ENCODE measurements at regions not wholly inside any gene's neighbourhood (a gene's known extent, or its start where the extent isn't known, plus 50 kb on each side); places are given as distances from the start of the nearest gene placed in this dataset.

DNA sequence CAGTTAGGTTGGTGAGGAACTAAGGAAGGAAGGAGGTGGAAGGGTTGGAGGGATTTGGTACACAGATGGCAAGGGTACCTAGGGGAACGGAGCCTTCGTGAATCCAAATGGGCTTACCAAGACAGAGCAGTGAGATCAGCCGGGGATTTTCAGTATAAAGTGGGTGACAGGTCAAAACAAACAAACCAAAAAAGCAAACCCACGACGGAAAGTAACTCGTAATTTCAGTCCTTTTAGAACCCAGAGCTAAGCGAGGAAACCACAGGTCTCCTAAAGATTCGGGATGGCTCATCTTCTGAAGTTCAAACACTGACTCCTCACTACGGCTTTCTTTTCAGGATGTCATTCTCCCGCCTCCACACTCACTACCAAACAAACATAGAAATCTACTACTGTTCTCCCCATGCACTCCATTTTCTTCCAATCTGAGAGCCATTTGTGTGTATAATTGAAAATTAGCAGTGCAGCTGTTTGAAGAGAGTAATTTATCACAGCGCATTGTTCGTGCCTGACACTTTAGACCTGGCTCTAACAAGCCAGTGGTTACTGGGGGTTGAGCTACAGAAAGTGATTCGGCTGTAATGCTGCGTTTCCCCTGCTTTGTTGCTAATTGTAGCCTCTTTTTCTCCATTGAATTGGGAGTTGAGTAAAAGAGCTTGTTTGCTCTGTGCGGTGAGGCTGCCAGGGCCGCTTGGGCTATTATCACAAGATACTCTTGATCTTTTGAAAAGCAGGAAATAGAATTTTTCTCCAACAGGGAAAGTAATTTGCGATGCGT lies 64.7 kb upstream of the CCDC39 start:
- H3K36me3 ChIP-seq (replicated peaks; ENCODE audit: insufficient read depth, low read depth) = no peaks in the 10 kb centered on the region
- H3K4me2 ChIP-seq = no peak overlapping the region
- H2AFZ ChIP-seq = no peak overlapping the region
- no peaks in the 10 kb centered on the region for H3K27me3 ChIP-seq
- H3K9me2 ChIP-seq (replicated peaks; ENCODE audit: insufficient read depth) = no peaks in the 10 kb centered on the region
- no peak for DNase-seq (ENCODE audit: low spot score)
- H4K20me1 ChIP-seq (ENCODE audit: insufficient read depth, poor library complexity, severe bottlenecking) = no peaks in the 10 kb centered on the region
- H3K4me1 ChIP-seq (ENCODE audit: insufficient read depth) = no peaks in the 10 kb centered on the region
- H3K9me3 ChIP-seq (ENCODE audit: low read depth) = no peaks in the 10 kb centered on the region
- H3K79me2 ChIP-seq = no peaks in the 10 kb centered on the region
- no peak overlapping the region for H3K27ac ChIP-seq
- no peak for TF ChIP-seq EZH2 (IDR thresholded peaks at IDR 0.05; ENCODE audit: borderline replicate concordance)
- TF ChIP-seq, protein P1, sequence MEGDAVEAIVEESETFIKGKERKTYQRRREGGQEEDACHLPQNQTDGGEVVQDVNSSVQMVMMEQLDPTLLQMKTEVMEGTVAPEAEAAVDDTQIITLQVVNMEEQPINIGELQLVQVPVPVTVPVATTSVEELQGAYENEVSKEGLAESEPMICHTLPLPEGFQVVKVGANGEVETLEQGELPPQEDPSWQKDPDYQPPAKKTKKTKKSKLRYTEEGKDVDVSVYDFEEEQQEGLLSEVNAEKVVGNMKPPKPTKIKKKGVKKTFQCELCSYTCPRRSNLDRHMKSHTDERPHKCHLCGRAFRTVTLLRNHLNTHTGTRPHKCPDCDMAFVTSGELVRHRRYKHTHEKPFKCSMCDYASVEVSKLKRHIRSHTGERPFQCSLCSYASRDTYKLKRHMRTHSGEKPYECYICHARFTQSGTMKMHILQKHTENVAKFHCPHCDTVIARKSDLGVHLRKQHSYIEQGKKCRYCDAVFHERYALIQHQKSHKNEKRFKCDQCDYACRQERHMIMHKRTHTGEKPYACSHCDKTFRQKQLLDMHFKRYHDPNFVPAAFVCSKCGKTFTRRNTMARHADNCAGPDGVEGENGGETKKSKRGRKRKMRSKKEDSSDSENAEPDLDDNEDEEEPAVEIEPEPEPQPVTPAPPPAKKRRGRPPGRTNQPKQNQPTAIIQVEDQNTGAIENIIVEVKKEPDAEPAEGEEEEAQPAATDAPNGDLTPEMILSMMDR (IDR thresholded peaks at IDR 0.05; ENCODE audit: poor library complexity) = no peak
- no peak for TF ChIP-seq EZH2phosphoT487 (IDR thresholded peaks at IDR 0.05; ENCODE audit: low read depth, severe bottlenecking, unreplicated experiment)
- WGBS (ENCODE audit: low lambda C conversion rate, missing lambda C conversion rate) = 52% methylated on average over 18 of the region's 18 CpGs
- no peak overlapping the region for H3K4me3 ChIP-seq

DNA sequence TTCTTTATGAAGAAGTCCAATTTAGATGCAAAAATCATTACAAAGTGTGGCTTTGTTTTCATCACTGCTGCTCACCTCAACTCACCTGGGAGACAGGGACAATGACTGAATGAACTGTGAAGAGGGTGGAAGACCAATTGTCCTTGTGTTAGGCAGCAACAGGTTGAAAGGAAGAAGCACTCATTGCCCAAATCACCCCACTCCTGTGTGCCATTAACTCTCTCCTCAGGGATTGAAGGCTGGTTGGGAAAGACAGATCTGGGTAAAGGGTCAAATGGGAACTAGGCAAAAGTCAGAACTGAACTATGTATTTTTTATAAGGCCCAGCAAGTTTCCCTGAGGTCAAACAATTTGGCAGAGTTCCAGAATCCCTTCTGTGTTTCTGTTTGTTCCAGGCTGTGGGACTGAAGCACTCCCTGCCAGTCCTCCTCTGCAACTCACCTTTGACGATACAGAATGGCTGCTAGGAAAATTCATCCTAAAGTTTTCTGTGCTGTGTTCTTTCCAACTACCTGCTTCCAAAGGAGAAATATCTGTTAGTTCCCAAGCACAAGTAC lies 68.6 kb upstream of the CCDC39 start:
- Histone ChIP-seq H3K9me3 (ENCODE audit: low read depth) (no peaks in the 10 kb centered on the region), H3K36me3 (replicated peaks; ENCODE audit: insufficient read depth, low read depth) (no peaks in the 10 kb centered on the region), H3K9me2 (replicated peaks; ENCODE audit: insufficient read depth) (no peaks in the 10 kb centered on the region), H3K4me3 (no peak overlapping the region), H3K4me2 (no peak overlapping the region), H4K20me1 (ENCODE audit: insufficient read depth, poor library complexity, severe bottlenecking) (no peaks in the 10 kb centered on the region), H3K27me3 (no peaks in the 10 kb centered on the region), H3K79me2 (no peaks in the 10 kb centered on the region), H3K4me1 (ENCODE audit: insufficient read depth) (no peaks in the 10 kb centered on the region), H3K27ac (no peak overlapping the region), H2AFZ (no peak overlapping the region)
- peak; percentile 37 for DNase-seq (ENCODE audit: low spot score)
- no peak for TF ChIP-seq EZH2phosphoT487 (IDR thresholded peaks at IDR 0.05; ENCODE audit: low read depth, severe bottlenecking, unreplicated experiment)
- TF ChIP-seq, protein P1 (IDR thresholded peaks at IDR 0.05; ENCODE audit: poor library complexity) = no peak
- TF ChIP-seq EZH2 (IDR thresholded peaks at IDR 0.05; ENCODE audit: borderline replicate concordance) = no peak
- 50% methylated on average over 1 of the region's 1 CpG for WGBS (ENCODE audit: low lambda C conversion rate, missing lambda C conversion rate)

DNA sequence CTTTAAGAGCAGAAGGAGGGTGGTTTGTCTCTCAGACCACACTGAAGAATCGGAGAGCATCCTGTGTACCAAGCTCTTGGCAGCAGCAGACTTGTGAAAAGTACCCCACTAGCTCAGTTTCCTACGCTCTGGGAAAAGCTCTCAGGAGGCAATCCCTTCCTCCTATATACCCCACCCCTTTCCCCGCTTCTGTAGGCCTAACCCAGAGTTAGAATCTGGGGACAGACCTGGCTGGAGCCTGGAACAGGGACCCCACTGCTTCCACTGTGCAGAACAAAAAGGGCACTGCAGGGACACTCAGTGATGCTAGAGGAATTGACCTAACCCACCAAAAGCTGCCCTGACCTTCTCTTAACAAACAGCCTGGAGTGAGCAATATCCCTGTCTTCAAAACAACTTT lies 70.0 kb upstream of the CCDC39 start:
- H3K9me2 ChIP-seq (replicated peaks; ENCODE audit: insufficient read depth) = no peaks in the 10 kb centered on the region
- H3K79me2 ChIP-seq = no peaks in the 10 kb centered on the region
- H3K4me2 ChIP-seq = no peak overlapping the region
- no peak overlapping the region for H3K4me3 ChIP-seq
- DNase-seq (ENCODE audit: low spot score) = no peak
- 88% methylated on average over 3 of the region's 3 CpGs for WGBS (ENCODE audit: low lambda C conversion rate, missing lambda C conversion rate)
- no peaks in the 10 kb centered on the region for H3K9me3 ChIP-seq (ENCODE audit: low read depth)
- no peak overlapping the region for H3K27ac ChIP-seq
- no peaks in the 10 kb centered on the region for H3K36me3 ChIP-seq (replicated peaks; ENCODE audit: insufficient read depth, low read depth)
- TF ChIP-seq EZH2phosphoT487 (IDR thresholded peaks at IDR 0.05; ENCODE audit: low read depth, severe bottlenecking, unreplicated experiment) = no peak
- TF ChIP-seq, protein P1 (IDR thresholded peaks at IDR 0.05; ENCODE audit: poor library complexity) = no peak
- no peak for TF ChIP-seq EZH2 (IDR thresholded peaks at IDR 0.05; ENCODE audit: borderline replicate concordance)
- H2AFZ ChIP-seq = no peak overlapping the region
- H4K20me1 ChIP-seq (ENCODE audit: insufficient read depth, poor library complexity, severe bottlenecking) = no peaks in the 10 kb centered on the region
- H3K27me3 ChIP-seq = no peaks in the 10 kb centered on the region
- no peaks in the 10 kb centered on the region for H3K4me1 ChIP-seq (ENCODE audit: insufficient read depth)
